ENCODE measurements at regions not wholly inside any gene's neighbourhood (a gene's known extent, or its start where the extent isn't known, plus 50 kb on each side); places are given as distances from the start of the nearest gene placed in this dataset.

DNA sequence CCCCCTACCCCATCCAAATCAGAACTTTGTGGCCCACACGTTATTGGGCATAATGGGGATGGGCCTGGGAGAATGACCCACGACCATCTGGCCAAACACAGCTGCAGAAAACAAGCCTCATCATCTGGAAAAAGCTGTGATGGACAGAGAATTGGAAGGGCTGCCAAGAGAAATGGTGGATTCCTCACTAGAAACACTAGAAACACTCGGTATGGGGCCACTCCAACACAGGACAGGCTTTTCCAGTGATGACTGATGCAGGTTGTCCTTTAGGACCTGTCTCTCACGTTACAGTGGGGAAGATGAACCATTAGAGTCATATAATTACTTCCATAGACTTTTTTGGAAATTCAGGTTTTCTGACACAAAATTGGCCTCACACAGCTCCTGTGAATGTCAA is 172.4 kb upstream of the TARS1 start:
- TF ChIP-seq, protein P1, sequence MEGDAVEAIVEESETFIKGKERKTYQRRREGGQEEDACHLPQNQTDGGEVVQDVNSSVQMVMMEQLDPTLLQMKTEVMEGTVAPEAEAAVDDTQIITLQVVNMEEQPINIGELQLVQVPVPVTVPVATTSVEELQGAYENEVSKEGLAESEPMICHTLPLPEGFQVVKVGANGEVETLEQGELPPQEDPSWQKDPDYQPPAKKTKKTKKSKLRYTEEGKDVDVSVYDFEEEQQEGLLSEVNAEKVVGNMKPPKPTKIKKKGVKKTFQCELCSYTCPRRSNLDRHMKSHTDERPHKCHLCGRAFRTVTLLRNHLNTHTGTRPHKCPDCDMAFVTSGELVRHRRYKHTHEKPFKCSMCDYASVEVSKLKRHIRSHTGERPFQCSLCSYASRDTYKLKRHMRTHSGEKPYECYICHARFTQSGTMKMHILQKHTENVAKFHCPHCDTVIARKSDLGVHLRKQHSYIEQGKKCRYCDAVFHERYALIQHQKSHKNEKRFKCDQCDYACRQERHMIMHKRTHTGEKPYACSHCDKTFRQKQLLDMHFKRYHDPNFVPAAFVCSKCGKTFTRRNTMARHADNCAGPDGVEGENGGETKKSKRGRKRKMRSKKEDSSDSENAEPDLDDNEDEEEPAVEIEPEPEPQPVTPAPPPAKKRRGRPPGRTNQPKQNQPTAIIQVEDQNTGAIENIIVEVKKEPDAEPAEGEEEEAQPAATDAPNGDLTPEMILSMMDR (IDR thresholded peaks at IDR 0.05), result no peak
- no peak for TF ChIP-seq POLR2A (IDR thresholded peaks at IDR 0.05)
